ENCODE measurements at regions not wholly inside any gene's neighbourhood (a gene's known extent, or its start where the extent isn't known, plus 50 kb on each side); places are given as distances from the start of the nearest gene placed in this dataset.

GRCh38 chr10:78752221-78752620 lies 316.5 kb upstream of the ZMIZ1 start:
- DNase-seq, result no peak

GRCh38 chr10:78752708-78753107 lies 316.1 kb upstream of the ZMIZ1 start:
- DNase-seq, result no peak

- DNase-seq, result no peak
These were observed 314.3 kb upstream of the ZMIZ1 start for GRCh38 chr10:78754269-78755062.

GRCh38 chr10:78755063-78755701 lies 313.6 kb upstream of the ZMIZ1 start:
- no peak for DNase-seq

- no peak for DNase-seq
These were observed 312.8 kb upstream of the ZMIZ1 start for GRCh38 chr10:78755877-78756455.

- DNase-seq, result no peak
These were observed 312.0 kb upstream of the ZMIZ1 start for GRCh38 chr10:78756604-78757343.

- DNase-seq, result no peak
These were observed 311.3 kb upstream of the ZMIZ1 start for GRCh38 chr10:78757344-78757925.

GRCh38 chr10:78758176-78758575 lies 310.6 kb upstream of the ZMIZ1 start:
- DNase-seq, result no peak

- no peak for DNase-seq
These were observed 309.2 kb upstream of the ZMIZ1 start for GRCh38 chr10:78759456-78760120.

GRCh38 chr10:78760463-78761310 lies 308.1 kb upstream of the ZMIZ1 start:
- no peak for DNase-seq

GRCh38 chr10:78761311-78761781 lies 307.4 kb upstream of the ZMIZ1 start:
- no peak for DNase-seq

GRCh38 chr10:78762086-78762630 lies 306.6 kb upstream of the ZMIZ1 start:
- no peak for DNase-seq

- DNase-seq, result no peak
These were observed 305.5 kb upstream of the ZMIZ1 start for GRCh38 chr10:78763234-78763633.

GRCh38 chr10:78763651-78764395 lies 304.9 kb upstream of the ZMIZ1 start:
- DNase-seq, result no peak

GRCh38 chr10:78764436-78764835 lies 304.3 kb upstream of the ZMIZ1 start:
- DNase-seq, result no peak

GRCh38 chr10:78764846-78765430 lies 303.8 kb upstream of the ZMIZ1 start:
- DNase-seq, result no peak

- DNase-seq, result no peak
These were observed 302.9 kb upstream of the ZMIZ1 start for GRCh38 chr10:78765726-78766335.

- DNase-seq, result no peak
These were observed 302.2 kb upstream of the ZMIZ1 start for GRCh38 chr10:78766603-78767002.

- no peak for DNase-seq
These were observed 300.5 kb upstream of the ZMIZ1 start for GRCh38 chr10:78768041-78768835.

Data from NCI-H774 (cell line).